ENCODE measurements at regions not wholly inside any gene's neighbourhood (a gene's known extent, or its start where the extent isn't known, plus 50 kb on each side); places are given as distances from the start of the nearest gene placed in this dataset.

- TF ChIP-seq CTCF (conservative IDR thresholded peaks at IDR 0.05; ENCODE audit: low read depth in 2 of 2) (no peak), EZH2 (IDR thresholded peaks at IDR 0.05; ENCODE audit: low read depth, unreplicated experiment) (no peak), STAT1 (IDR thresholded peaks at IDR 0.05; ENCODE audit: unreplicated experiment) (no peak), REST (IDR thresholded peaks at IDR 0.05; ENCODE audit: unreplicated experiment) (no peak), EZH2phosphoT487 (IDR thresholded peaks at IDR 0.05; ENCODE audit: unreplicated experiment) (no peak), ZNF114 (CRISPR knock-in tag; IDR thresholded peaks at IDR 0.05) (no peak), POLR2AphosphoS5 (IDR thresholded peaks at IDR 0.05; ENCODE audit: low read depth) (no peak), CREB1 (CRISPR knock-in tag; IDR thresholded peaks at IDR 0.05; ENCODE audit: low read depth) (no peak), JUNB (IDR thresholded peaks at IDR 0.05; ENCODE audit: unreplicated experiment) (no peak), ZNF331 (CRISPR knock-in tag; IDR thresholded peaks at IDR 0.05; ENCODE audit: low read depth) (no peak), ZNF462 (CRISPR knock-in tag; IDR thresholded peaks at IDR 0.05) (no peak), NANOG (IDR thresholded peaks at IDR 0.05; ENCODE audit: borderline replicate concordance) (no peak)
- TF ChIP-seq, protein P1, sequence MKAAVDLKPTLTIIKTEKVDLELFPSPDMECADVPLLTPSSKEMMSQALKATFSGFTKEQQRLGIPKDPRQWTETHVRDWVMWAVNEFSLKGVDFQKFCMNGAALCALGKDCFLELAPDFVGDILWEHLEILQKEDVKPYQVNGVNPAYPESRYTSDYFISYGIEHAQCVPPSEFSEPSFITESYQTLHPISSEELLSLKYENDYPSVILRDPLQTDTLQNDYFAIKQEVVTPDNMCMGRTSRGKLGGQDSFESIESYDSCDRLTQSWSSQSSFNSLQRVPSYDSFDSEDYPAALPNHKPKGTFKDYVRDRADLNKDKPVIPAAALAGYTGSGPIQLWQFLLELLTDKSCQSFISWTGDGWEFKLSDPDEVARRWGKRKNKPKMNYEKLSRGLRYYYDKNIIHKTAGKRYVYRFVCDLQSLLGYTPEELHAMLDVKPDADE (IDR thresholded peaks at IDR 0.05) = no peak
Measured at GRCh38 chr6:14934013-14934412, 311.9 kb upstream of the JARID2 start.
